ENCODE measurements at regions not wholly inside any gene's neighbourhood (a gene's known extent, or its start where the extent isn't known, plus 50 kb on each side); places are given as distances from the start of the nearest gene placed in this dataset.
"Not testable (repeated sequence)": the region's sequence is repeated elsewhere in the genome, so short reads cannot be mapped to it uniquely, and the experiment has no call there.

DNA sequence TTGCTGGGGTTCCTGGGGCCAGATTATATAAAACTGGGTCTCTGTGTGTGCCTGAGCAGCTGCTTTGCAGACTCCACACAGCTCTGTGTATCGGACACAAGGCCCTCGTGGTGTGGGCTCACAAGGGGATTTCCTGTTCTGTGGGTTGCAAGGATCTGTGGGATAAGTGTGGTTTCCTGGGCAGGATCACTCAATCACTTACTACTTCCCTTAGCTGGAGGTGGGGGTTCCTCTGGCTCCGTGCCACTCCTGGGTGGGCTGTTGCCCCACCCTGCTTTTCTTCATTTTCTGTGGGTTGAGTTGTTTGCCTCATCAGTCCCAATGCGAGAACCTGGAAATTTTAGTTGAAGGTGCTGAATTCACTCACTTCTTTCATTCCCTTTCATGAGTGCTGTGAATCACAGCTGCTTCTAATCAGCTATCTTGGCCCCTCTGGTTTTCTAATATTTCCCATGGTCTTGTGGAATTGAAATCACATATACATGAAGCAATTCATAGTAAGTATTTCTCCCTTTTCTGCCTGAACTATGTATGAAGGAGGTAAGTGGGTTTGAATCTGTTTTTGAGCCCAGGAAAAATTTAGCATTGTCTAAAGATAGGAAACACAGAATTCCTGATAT is 196.3 kb downstream of the DCDC2C start:
- DNase-seq, result no peak

DNA sequence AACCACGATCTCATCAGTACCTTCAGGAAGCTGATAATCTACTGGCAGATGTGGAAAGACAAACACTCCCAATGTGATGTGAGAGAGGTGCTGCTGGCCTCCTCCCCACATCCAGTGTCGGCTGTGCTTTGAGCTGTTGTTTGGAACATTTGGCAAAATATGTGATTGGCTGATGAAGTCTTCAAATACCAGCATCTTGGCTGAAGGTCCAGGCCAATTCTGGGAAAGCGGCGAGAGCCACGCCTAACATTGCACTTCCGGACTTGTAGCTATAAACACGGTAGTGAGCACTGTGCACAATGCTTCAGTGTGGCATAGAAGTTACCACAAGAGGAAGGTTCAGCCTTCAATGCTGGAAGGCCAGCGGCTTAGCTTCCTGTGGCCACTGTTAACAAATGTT is 198.8 kb downstream of the DCDC2C start:
- DNase-seq, result no peak

DNA sequence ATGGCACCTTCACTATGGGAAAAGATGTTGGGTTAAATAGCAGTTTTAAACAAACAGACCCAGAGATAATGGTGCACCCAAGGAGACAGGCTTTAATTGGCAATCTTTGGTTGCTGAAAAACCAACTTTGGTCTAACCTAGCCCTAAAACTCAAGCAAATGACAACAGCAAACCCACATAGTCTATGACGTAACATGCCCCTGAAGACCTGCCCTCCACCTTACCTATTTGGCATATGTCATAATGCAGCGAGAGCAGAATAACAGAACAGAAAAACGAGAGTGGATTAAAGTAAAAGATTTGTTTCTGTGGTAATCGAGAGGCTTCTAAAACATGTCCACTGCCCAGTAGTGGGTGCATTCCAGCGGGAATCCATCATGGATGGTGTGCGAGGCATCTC is 200.7 kb downstream of the DCDC2C start:
- no peak for DNase-seq

DNA sequence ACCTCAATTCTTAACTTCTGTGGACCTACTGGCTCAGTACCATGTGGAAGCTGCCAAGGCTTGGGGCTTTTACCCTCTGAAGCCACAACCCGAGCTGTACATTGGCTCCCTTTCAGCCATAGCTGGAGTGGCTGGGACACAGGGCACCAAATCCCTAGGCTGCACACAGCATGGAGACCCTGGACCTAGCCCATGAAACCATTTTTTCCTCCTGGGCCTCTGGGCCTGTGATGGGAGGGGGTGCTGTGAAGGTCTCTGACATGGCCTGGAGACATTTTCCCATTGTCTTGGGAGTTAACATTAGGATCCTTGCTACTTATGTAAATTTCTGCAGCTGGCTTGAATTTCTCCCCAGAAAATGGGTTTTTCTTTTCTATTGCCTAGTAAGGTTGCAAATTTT is 205.1 kb downstream of the DCDC2C start:
- not testable (repeated sequence) for DNase-seq

DNA sequence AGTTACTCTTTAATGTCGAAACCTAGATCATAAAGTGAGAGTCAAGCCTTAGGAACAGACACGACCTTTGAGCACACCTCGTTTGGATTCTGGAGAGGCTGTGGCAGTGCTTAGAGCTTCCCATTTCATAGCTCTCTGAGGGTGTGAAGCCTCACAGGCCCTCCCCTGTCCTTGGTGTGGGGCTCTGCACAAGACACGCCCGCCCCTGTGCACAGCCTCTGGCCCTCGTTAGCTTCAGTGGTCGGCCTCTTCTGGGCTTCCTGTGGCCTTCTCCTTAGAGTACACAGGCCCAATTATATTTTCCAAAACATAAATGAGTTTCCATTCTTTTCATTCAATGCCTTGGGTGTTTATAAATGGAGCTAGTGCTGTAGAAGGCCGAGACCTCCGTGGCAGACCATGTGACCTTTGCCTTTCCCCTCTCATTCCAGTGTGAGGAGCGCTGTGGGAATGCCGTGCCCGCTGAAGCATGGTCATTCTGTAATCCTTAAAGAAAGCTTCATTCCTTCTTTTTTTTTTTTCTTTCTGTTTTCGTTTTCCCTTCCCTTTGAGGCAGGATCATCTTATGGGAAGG is 208.6 kb downstream of the DCDC2C start:
- no peak for DNase-seq

DNA sequence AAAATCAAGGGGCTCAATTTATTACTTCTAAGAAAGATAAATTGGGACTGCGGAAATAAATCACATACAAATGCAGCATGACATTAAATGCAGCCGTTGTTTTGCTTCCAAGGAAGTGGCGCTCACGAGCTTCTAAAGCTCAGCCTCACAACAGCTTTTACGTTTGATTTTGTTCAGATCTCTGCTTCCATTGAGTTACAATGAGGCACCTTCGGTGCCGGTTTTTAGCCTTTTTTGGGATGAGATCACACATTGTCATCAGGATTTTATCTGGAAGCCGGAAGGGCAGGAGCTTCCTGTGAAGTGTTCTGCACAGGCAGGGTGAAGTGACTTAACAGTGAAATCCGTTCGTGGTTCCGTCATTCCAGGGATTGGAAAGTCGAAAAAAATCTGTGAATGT is 209.8 kb downstream of the DCDC2C start:
- DNase-seq, result no peak

DNA sequence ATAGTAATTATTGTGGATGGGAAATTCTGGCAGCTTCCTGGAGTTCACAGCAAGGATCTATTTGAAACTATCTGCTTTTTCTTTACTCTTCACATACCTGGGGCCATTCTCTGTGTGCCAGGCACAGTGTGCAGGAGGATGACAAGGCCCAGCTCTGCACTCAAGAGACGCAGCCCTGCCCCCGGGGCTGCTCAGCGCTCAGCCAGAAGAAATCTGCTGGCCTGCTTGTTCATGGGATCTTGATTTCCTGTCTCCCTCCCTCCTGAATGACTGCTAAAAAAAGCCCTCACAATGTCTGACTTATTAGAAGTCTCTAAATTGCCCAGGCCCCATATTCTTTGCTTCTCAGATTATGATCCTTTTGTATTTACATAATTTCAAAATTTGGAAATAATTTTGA is 210.9 kb downstream of the DCDC2C start:
- no peak for DNase-seq

DNA sequence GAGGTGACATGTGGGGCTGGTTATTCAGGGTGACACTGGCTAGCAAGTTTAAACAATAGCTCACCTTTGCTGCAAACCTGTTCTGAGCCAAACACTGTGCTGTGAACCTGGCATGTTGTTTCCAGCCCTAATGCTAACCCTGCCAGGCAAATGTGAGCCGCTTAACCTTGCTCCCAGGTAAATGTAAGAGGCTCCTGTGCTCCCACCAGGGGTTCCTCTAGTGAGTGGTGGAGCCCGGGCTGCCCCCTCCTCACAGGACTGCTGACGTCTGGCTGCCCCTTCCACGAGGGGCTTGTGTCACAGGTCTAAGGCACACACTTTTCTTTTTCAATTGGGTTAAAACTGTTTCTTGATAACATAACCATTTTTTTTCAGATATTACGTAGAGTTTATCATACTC is 223.7 kb downstream of the DCDC2C start:
- DNase-seq, result no peak

DNA sequence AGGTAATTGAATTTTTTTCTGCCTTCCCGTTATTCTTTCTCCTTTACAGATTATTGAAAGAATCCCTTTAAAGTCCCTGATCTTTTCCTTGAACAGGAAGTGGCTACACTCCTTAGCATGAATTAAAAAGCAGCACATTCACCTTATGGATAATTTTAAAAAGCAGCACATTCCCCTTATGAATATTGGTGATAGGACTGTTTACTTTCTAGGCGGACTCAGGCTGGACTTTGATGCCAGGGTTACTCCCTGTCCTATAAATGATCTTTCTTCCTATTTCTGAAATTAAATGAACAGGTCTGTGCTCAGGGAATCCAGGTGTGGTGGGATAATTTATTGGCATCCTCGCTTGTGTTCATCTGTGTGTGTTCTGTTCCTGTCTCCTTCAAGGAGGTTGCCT is 226.0 kb downstream of the DCDC2C start:
- DNase-seq, result no peak

DNA sequence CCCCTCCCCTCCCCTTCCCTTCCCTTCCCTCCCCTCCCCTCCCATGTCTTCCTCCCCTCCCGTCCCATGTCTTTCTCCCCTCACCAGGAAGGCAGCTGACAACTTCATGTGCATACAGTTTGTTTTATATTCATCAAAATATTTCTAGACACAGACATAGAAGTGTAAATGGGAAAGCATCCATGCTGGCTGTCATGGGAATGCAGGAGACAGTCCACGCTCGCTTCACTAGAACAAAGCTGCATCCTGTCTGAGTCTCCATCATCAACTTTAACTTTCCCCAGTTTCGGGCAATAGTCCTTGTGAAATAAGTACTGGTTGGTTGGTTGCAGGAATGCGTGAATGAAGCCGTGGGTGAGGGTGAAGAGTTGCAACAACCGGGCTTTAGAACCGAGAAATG is 226.9 kb downstream of the DCDC2C start:
- no peak for DNase-seq

DNA sequence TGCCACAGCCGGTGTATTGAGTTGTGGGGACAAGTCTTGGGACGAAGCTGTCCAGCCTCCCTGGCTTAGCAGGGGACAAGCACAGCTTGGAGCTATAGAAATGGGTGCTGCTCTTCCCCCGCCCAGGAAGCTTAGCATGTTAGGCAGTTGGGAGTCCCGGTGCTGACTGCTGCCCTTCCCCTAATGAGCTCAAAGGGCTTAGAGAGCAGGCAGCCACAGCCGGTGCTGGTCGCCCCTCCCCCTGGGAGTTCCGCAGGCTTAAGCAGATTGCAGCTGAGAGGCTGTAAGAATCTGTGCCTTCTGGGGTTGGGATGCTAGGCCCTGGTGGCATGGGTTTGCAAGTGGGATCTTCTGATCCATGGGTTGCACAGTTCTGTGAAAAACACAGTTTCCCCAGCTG is 237.3 kb downstream of the DCDC2C start:
- no peak for DNase-seq

DNA sequence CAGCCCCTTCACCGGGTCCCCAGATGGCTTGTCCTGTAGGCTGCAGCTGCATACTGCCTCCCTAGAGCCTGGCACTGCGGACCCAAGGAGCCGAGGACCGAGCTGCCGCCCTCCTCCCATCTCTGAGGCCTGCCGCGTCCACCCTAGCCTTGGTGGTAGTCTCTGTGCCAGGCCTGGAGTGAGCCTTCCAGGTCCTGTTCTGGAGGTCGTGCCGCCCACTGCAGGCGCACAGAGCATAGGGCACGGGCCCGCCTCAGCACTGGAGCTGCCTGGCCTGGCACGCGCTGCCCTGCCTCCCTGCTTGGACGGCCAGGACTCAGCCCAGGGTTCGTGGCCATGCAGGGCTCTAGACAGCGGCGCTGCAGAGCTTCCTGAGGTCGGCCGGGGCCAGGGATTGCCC is 239.5 kb downstream of the DCDC2C start:
- DNase-seq, result no peak

DNA sequence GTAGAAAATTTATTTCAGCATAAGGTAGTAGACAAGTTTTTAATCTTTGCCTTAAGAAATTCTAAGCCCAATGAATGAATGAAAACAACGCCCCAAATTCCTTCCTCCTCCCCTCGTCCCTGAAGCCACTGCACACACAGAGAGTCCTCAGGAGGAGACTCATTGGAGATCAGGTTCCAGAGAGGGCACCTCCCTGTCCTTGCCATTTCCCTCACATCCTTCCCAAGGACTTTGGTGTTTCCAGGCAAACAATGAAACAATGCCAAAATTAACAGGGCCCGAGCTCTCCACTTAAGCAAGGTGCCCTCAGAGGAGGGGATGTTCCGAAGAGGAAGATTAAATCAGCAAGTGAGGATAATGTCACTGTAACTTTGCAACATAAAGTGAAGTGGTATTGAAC is 240.7 kb downstream of the DCDC2C start:
- no peak for DNase-seq

DNA sequence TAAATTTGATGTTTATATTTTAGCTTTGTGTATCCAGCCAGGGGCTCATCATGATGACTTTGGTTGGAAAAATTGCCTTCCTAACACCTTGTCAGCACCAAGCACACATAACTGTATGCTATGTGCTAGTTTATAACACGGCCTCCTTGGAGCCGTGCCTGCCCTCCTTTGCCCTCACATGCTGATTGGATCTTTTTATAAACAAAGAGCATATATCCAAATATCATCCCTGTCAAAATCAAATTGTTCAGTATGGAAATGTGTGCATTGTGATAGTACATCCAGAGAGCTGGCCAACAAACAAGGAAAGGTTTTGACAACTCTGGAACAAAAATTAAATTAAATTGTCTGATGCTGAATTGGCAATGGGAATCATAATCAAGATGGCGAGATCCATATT is 241.5 kb downstream of the DCDC2C start:
- DNase-seq, result no peak

DNA sequence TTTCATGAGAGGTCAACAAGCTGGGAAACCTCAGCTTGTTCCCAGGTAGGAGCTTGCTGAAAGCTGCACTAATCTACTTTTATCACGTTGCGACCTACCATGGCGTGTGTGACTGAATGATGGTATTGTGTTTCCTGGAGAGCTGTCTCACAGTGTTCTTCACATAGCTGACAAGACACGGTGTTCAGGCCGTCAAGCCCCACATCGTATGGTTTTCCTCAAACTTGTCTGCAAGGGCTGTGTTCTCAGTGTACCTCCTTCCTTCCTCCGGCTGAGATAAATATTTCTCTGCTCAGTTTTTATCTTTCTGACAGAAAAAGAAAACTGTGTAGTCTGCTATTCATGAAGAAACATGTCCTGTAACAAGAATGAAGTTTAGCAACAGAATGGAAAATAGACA is 244.8 kb downstream of the DCDC2C start:
- DNase-seq, result no peak

DNA sequence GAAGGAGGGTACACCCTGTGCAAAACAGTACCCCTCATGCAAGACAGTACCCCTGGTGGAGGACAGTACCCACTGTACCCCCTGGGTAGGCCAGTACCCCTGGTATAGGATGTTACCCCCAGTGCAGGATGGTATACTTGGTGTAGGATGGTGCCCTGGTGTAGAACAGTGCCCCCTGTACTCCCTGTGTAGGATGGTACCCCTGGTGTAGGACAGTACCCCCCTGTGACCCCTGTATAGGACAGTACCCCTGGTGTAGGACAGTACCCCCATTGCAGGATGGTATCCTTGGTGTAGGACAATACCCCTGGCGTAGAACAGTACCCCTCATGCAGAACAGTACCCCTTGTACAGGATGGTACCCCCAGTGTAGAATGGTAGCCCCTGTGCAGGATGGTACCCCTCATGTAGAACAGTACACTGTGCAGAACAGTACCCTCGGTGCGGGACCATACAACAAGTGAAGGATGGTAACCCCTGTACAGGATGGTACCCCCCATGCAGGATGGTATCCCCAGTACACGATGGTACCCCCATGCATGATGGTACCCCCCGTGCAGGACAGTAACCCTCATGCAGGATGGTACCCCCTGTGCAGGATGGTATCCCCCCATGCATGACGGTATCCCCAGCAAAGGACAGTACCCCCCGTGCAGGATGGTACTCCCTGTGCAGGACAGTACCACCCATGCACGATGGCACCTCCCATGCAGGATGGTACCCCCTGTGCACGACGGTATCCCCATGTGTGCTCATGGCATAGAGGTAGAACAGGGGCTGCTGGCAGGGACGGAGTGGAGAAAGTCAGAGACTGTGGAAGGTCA is 248.0 kb downstream of the DCDC2C start:
- no peak for DNase-seq

DNA sequence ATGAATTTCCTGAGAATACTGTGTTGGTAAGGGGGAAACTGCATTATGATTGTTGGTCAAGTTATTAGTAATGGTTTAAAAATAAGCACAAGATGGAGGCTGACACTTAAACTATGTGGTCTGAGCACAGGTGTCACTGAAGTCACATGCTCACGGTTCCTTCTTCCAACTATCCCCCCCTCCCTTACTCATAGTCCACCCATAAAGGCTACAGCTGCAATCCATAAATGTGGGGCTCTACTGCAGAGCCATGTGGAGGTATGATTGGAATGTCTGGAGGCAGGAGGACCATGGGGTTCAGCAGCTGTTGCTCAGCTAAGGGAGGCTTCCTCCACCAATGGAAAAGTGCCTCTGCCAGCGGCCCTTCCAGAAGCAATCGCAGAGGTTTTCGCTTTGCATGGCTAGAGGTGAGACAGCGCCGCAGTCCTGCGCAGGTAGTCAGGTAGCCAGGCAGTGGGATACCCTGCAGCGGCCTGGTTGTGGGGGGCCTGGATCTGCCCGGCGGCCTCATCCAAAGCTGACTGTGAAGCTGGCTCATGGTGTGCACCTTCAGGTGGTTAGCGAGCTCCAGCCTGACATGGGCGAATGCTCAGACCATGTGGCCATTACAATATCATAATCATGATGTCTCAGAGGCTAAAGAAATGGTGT is 249.6 kb downstream of the DCDC2C start:
- no peak for DNase-seq

DNA sequence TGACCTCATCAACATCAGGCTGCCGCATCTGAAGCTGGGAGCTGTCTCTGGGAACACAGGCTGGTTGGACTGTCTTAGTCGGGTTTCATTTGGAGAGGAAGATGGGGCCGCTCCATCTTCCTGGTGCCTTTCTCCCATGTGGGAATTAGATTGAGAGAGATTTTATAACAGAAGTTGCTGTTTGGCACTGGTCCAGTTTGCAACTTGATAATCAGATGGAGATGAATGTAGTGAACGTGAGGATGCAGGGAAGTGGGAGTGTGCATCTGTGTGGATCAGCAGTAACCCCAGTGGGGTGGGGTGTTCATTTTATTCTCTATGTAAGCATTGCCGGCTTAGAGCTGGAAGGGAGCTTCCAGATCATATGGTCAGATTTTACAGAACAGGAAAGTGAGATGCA is 250.9 kb downstream of the DCDC2C start:
- DNase-seq, result no peak

DNA sequence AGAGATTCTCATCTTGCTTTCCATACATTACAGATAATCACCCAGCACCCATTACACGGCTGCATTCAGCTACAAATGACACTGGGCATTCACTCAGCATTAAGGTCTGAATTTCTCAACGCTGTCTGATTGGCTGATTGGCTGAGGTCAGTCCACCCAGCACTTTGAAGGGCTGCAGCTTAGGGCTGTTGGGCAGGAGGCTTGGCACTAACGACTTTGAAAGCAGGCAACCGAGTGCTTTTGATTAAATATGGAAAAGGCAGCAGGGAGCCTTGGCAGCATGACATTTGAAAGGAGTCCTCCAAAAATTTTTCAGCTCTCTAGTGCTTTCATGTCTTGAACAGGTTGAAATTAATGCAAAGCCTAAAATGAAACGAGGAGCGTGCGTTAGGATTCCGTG is 253.0 kb downstream of the DCDC2C start:
- no peak for DNase-seq

DNA sequence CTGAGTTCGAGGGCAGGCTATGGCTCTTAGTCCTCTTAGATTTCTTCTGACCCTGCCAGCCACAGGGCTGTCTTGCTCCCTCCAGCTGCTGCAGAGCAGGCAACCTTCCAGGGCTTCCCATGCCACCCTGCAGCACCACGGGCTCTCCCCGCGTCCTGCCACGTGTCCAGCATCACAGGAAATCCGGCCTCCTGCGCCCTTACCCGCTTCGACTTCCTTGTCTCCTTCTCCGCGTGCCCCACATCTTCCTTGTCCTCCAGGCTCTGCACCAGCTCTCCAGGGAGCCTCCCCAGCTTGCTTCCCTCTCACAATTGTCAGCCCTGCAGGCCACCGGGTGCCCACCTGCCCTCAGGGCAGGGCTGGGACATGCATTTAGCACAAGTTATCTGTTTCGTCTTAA is 253.5 kb downstream of the DCDC2C start:
- no peak for DNase-seq

DNA sequence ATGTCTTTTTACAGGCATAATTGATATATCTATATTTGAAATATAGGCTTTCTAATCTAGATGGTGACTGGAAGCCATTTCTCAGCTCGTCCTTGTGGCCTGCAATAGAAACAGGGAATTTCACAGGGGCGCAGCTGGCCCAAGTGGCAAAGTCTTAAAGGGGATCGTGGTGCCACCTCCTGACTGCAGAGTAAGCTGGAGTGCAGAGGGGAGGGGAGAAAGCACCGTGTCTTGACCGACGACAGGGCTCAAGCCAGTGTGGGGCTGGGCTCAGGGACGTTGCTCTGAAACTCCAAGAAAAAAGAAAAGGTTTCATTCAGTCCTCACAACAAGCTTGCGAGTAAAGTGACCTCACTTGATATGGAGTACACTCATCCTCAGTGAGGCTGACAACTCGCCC is 255.1 kb downstream of the DCDC2C start:
- DNase-seq, result no peak

DNA sequence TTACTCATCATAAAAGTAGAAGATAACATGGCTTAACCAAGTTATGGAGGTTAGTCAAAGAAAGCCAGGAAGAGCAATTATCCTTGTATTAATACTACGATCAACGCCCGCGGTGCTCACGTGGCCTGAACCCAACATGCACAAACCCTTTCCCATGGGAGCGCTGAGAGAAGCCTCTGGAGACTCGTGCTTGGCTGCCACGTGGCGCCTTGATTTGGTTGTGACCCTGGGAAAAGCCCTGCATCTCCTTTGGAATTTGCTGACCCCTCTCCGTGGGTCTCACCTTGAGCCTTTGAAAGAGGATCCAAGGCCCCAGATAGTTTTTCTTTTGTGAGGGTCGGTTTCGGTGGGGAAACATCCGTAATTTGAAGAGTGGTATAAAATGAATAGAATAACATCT is 255.6 kb downstream of the DCDC2C start:
- no peak for DNase-seq

DNA sequence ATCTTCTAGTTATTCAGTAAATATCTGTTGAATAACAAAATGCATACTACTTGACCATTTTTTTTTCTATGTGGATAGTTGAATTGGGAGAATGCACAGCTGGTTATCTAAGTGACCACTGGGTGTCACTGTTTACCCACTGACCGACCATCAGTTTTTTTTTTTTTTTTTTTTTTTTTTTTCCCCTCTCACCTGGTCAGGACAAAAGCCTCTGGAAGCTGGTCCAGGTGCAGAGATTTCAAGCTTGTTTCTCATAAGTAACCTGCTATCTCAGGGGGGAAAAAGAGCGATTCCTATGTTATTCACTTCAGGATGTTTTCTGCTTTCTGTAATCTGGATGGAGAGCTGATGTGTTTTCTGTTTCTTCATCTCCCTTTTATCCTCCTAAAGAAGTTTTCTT is 256.0 kb downstream of the DCDC2C start:
- DNase-seq, result peak; percentile 6

DNA sequence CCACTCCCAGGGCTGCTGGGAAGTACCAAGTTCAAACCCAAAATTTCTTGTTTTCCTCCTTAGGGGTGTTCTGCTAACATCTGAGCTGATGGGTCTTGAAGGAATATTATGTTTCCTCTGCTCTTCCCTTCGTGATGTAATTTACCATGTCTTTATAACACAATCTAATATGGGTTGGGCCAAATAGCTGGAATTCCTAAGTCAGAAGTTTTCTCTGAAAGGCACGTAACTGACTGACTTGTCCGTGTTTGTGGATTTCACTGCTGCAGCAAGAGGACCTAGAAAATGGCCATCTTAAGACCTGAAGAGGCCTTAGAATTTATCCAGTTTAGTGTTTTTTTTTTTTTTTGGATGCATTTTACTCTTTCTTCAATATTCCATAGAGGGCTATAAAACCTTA is 256.7 kb downstream of the DCDC2C start:
- no peak for DNase-seq
